HG02798 (cell line): ENCODE measurements at regions not wholly inside any gene's neighbourhood (a gene's known extent, or its start where the extent isn't known, plus 50 kb on each side); places are given as distances from the start of the nearest gene placed in this dataset.
A peak's percentile ranks its signal among the peaks of the same experiment; 100 is the strongest.

Source experiments
- ATAC-seq: cut with Tn5 transposase; IDR thresholded peaks from one replicate; pipeline ENCODE4 v1.9.1; 2021; ENCODE audit warnings: mild to moderate bottlenecking; ENCODE audit not compliant: unreplicated experiment, poor library complexity

- no peak for ATAC-seq
Measured at GRCh38 chr15:38072007-38072347, 137.5 kb downstream of the TMCO5A start.

GRCh38 chr15:38072348-38073177 is 138.1 kb downstream of the TMCO5A start:
- ATAC-seq: peak; percentile 63

DNA sequence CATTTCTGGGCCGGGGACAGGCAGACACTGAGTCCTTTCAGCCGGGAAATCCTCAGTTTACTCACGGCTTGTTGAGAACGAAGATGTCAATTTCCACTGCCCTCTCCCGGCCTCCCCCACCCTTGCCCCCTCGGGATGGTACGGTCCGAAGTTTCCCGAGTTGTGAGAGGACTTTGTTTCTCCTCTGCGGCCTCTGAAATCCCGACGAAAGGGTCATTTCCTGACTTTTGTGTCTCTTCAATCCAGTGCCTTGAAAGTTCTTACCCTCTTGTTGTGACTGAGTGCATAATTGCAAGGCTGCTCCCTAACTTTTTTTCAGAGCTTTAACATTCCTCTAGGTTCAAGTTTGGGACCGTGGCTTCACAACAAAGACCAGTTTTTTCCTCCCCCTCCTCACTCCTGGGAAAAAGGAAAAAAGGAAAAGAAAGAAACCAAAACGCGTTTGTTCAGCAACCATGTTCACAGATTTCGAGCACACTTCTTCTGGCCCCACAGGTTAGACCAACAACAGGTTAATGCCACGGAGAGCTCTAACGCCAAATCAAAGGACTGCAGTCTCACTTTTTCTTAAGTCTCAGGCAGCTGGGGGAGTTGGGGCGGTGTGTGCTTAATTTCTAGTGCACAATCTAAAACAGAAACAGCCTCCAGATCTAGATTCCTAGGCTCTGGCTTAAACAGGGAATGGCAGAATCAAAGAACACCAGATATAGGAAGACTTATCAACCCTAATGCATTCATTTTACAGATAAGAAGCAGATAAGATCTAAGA is 138.9 kb downstream of the TMCO5A start:
- ATAC-seq: no peak

DNA sequence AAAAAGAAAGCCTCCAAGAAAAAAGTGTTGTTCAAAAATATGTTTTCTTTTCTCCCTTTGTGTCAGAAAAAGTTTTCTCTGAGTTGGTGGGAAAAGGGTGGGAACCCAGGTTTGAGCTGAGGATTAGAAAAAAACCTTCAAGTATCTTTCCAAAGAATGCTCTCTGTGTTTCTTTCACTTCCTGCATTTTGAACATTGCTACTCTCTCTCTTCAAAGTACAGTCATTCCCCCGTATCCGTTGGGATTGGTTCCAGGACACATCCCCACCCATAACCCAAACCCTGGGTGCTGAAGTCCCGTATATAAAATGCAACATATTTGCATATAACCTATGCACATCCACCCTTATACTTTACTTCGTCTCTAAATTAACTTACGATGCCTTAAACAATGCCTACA is 139.6 kb downstream of the TMCO5A start:
- ATAC-seq: no peak

GRCh38 chr15:38075466-38075865 is 141.0 kb downstream of the TMCO5A start:
- ATAC-seq: no peak

- ATAC-seq: peak; percentile 32
Measured at GRCh38 chr15:38076786-38077185, 142.3 kb downstream of the TMCO5A start.

DNA sequence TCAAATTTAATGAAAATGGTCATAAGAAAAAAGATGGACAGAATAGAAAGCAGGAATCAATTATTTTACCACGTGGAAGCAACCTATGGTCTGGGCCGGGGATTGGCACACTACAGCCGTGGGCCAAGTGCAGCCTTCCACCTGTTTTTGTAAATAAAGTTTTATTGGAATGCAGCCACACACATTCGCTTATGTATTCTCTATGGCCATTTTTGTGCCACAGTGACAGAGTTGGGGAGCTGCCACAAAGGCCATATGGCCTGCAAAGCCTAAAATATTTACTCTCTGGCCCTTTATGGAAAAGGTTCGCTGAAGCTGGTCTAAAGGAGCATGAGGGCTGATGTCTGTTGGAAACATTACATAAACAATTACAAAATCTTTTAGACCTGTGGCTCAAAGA is 144.8 kb downstream of the TMCO5A start:
- no peak for ATAC-seq

DNA sequence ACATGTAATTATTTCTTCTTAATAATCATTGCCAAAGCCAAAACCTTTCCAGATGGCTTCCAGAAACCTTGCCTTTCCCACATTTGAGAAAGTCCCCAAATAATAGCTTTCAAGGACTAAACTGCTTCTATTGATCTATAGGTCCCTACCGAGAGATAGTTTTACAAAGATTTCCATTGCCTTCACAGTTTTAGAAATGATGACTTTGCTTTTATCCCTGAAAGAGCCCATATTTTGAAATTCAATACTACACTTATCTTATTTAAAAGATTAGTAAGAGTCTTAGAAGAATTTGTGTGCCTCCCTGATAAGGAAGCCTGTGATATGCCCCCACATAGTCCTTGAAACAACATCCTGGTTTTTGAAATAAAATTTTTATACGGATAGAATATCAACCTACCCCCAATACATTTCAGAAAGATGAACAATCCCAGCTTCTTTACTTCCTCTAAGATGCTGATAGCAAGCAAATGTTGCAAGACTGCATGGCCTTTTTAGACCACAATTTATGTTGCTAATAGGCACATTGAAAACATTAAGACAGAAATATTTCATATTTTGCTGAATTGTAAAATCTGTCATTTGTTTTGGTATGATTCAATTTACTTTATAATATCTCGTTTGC is 146.3 kb downstream of the TMCO5A start:
- no peak for ATAC-seq

GRCh38 chr15:38084289-38084688 is 149.8 kb downstream of the TMCO5A start:
- ATAC-seq: peak; percentile 71

DNA sequence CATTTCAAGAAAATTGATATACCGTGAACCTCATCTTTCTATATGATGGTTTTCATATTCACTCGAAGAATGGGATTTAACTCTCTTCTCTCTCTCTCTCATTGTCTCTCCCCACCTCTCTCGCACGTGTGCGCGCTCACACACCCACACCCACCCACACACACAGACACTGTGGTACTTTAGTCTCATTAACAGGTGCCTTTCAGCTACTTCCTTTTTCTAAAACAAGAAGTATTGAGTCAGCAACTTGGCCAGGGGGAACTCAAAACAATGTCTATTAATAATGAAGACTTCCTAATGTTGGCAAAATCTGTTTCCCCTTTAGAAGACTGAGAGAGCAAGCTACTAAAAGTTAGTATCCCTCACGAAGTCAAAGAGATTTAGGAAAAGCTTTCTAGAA is 150.7 kb downstream of the TMCO5A start:
- peak; percentile 81 for ATAC-seq

GRCh38 chr15:38085931-38086568 is 151.6 kb downstream of the TMCO5A start:
- ATAC-seq: peak; percentile 60

DNA sequence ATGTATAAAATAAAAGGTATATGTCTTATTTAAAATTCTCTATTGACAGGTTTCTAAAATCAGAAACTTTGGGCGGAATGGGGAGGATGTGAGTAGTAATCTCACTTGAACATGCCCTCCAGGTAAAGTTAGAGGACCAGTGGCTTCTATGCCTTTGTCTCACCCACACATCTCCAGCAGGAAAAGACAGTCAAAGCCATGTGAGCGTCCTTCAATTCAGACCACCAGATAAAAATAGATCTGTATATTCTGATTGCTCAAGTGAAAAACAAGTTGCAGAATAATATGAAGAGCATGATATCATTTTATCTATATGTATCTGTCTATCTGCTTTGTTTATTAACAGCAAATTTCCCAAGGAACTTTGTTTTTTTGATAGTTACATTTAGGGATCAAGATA is 152.2 kb downstream of the TMCO5A start:
- ATAC-seq: no peak

DNA sequence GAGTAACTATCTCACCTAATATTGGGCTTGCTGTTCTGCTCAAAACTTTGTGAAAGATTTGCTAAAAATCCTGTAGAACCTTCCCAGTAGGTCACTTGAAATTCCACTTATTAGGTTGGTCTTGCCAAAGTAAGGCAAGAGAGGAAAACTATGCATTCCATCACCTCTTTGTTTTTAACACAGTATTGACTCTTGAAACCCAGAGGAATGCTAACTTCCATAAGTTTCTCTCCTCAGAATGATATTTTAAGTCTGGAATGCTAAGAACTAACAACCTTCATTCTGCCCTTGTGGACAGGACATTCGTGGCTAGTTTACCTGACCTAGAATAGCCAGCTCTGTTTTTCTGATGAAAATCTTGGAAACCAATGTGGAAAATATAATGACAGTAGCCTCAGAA is 154.5 kb downstream of the TMCO5A start:
- ATAC-seq: no peak

DNA sequence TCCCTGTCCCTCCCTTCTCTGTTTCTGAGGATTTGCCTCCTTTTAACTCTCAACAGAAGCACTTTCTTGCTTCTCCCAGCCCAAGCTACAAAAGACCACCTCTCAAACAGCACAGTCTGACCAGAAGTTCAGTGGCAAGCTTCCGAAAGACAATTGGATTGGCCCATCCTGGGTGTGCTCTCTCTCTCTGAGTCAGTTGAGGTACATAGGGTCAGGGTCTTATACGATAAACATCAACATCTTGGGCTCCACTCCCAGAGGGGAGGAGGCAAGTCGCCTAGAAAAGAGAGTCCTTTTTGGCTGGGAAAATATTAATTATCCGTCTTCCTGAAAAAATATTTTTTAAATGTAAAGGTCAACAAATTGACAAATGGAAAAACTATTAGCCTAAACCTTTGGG is 155.8 kb downstream of the TMCO5A start:
- no peak for ATAC-seq

- ATAC-seq: no peak
Measured at GRCh38 chr15:38090678-38091077, 156.2 kb downstream of the TMCO5A start.

- ATAC-seq: no peak
Measured at GRCh38 chr15:38091078-38091645, 156.7 kb downstream of the TMCO5A start.

DNA sequence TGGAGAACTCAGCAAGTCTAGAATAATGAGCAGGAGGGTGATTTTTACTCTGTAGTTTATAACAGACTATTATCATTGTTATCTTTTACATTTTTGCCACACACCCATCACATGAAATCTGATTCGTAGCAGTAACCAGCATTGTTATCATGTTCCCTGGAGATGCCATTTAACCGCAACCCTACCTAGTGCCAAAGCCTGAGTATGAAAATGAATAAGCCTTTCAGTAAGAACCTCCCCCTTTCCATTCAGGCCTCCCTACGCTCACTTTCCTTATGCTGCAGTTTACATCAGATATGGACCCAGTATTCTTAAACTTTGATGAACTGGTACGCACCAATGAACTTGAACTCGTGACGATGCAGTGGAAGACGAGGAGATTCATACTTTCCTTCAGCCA is 158.7 kb upstream of the SPRED1 start:
- ATAC-seq: no peak

DNA sequence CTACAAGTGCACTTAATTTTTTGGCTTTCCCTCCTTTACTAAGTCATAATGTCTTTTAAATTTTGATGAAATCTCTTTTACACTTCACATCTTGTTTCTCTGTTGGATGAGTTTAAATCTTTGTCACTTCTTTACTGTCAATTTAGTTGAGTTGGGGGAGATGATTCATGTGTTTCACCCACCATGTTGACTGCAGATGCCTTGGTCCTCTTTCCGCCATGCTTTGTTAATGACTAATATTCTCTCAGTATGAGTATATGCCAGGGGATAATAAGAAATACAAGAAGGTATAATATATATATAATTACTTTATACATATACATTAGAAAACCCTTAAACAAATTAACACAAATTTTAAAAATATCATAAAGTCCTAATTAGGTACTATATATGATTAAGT is 149.7 kb upstream of the SPRED1 start:
- ATAC-seq: no peak

DNA sequence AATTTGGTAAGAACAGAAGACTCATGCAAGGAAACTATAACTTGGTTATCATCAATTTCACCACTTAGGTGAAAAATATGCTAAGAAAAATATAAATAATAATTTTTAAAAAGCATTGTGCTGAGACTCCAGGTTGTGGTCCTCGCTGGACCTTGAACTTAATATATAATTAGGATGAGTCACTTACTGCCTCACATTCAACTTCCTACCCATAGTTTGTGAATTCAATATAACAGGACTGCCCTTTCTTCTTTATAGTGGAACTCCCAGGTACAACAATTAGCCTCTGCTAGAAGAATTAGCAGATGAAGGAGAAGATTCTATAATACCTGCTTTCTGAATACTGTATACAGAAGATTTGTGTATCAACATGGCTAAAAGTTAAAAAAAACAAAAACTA is 149.1 kb upstream of the SPRED1 start:
- ATAC-seq: no peak

- peak; percentile 48 for ATAC-seq
Measured at GRCh38 chr15:38111070-38111469, 141.6 kb upstream of the SPRED1 start.

GRCh38 chr15:38112406-38112805 is 140.2 kb upstream of the SPRED1 start:
- no peak for ATAC-seq
